NB4 (cell line): ENCODE measurements at regions not wholly inside any gene's neighbourhood (a gene's known extent, or its start where the extent isn't known, plus 50 kb on each side); places are given as distances from the start of the nearest gene placed in this dataset.

Experiments
- POLR2A ChIP-seq: IDR thresholded peaks from 2 replicates; pipeline ENCODE4 v1.6.1; 2011; ENCODE audit warnings: mild to moderate bottlenecking; ENCODE audit not compliant: insufficient read length; ENCODE audit errors: extremely low read depth
- TF ChIP-seq, protein P1 (sequence below): IDR thresholded peaks from one replicate; pipeline ENCODE4 v1.5.1; 2012; ENCODE audit warnings: low read depth, low read length
- TF ChIP-seq, protein P2 (sequence below): IDR thresholded peaks from 2 replicates; pipeline ENCODE4 v1.6.1; 2011; ENCODE audit warnings: low read depth, low read length

DNA sequence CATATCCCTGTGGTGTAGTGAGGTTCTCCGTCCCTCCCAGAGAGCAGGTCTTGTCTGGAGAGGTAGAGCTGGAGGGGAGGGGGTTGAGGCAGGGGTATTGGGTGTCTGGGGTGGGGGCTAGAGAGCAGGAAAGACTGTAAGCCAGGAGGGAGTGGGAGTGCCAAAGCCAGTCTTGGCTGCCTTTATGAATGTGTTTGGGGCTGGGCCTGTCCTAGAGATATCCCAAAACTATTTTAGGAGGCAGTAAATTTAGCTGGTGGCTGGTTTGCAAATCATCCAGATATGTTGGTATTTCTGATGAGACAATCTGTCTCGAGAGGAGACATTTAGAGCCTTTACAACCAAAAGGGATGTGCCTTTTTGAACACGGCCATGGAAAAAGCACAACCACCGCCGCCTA lies 166.6 kb downstream of the TLE3 start:
- TF ChIP-seq, protein P1, sequence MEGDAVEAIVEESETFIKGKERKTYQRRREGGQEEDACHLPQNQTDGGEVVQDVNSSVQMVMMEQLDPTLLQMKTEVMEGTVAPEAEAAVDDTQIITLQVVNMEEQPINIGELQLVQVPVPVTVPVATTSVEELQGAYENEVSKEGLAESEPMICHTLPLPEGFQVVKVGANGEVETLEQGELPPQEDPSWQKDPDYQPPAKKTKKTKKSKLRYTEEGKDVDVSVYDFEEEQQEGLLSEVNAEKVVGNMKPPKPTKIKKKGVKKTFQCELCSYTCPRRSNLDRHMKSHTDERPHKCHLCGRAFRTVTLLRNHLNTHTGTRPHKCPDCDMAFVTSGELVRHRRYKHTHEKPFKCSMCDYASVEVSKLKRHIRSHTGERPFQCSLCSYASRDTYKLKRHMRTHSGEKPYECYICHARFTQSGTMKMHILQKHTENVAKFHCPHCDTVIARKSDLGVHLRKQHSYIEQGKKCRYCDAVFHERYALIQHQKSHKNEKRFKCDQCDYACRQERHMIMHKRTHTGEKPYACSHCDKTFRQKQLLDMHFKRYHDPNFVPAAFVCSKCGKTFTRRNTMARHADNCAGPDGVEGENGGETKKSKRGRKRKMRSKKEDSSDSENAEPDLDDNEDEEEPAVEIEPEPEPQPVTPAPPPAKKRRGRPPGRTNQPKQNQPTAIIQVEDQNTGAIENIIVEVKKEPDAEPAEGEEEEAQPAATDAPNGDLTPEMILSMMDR, result no peak
- no peak for TF ChIP-seq POLR2A
- TF ChIP-seq, protein P2, sequence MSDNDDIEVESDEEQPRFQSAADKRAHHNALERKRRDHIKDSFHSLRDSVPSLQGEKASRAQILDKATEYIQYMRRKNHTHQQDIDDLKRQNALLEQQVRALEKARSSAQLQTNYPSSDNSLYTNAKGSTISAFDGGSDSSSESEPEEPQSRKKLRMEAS, result no peak
